Gastrocnemius medialis (tissue), 4 donors: ENCODE measurements at regions not wholly inside any gene's neighbourhood (a gene's known extent, or its start where the extent isn't known, plus 50 kb on each side); places are given as distances from the start of the nearest gene placed in this dataset.
"Not testable (repeated sequence)": the region's sequence is repeated elsewhere in the genome, so short reads cannot be mapped to it uniquely, and the experiment has no call there.

ENCODE experiments used
- ATAC-seq, 2 donors: fragments of 150-250 bp; one replicate each; pipeline ENCODE4 v1.9.1; 2016
- DNase-seq, 2 donors: peaks; one replicate each; pipeline ENCODE4 v3.0.0-alpha.2; 2019
- H3K27ac ChIP-seq, 4 donors: fragments of 200-600 bp; sonication (generic); 1 replicate in 1 of 4; 2 replicates in 3 of 4; pipeline ENCODE4 v1.5.1; 2016 to 2018; ENCODE audit warnings: mild to moderate bottlenecking in 2 of 4, moderate library complexity in 1 of 4
- H3K27me3 ChIP-seq, 3 donors: fragments of 200-600 bp; sonication (generic) in 2 of 3; 1 replicate in 1 of 3; 2 replicates in 2 of 3; pipeline versions ENCODE4 v1.5.1 to v1.6.0; 2016 to 2019; ENCODE audit warnings: mild to moderate bottlenecking in 1 of 3, moderate library complexity in 1 of 3
- H3K36me3 ChIP-seq, 2 donors: fragments of 200-600 bp; sonication (generic) in 1 of 2; one replicate each; pipeline ENCODE4 v1.5.1; 2017 to 2018
- H3K4me1 ChIP-seq, 2 donors: fragments of 200-600 bp; sonication (generic) in 1 of 2; one replicate each; pipeline ENCODE4 v1.5.1; 2016 to 2017; ENCODE audit warnings: mild to moderate bottlenecking in 2 of 2
- H3K4me3 ChIP-seq, 4 donors: fragments of 200-600 bp; sonication (generic) in 3 of 4; 1 replicate in 1 of 4; 2 replicates in 3 of 4; pipeline ENCODE4 v1.5.1; 2016 to 2019; ENCODE audit warnings: mild to moderate bottlenecking in 2 of 4
- H3K9me3 ChIP-seq, 3 donors: fragments of 200-600 bp; sonication (generic) in 2 of 3; 1 replicate in 1 of 3; 2 replicates in 2 of 3; pipeline ENCODE4 v1.5.1; 2016 to 2019
- CTCF ChIP-seq, 5 experiments: fragments of 450-650 bp in 3 of 5; fragments of 200-600 bp in 2 of 5; sonication (generic) in 2 of 5; IDR thresholded peaks in 4 of 5; conservative IDR thresholded peaks in 1 of 5; 1 replicate in 4 of 5; 2 replicates in 1 of 5; pipeline ENCODE4 v1.5.1; 2016 to 2019; ENCODE audit warnings: antibody characterized with exemption in 5 of 5, mild to moderate bottlenecking in 3 of 5, moderate library complexity in 3 of 5
- POLR2A ChIP-seq, 2 donors: fragments of 450-650 bp; IDR thresholded peaks; one replicate each; pipeline ENCODE4 v1.6.1; 2017; ENCODE audit warnings: antibody characterized with exemption in 2 of 2, mild to moderate bottlenecking in 2 of 2, moderate library complexity in 2 of 2
- in situ Hi-C, 4 donors: fragments of 200-750 bp; cut with MboI; loops; one replicate each; pipeline versions ENCODE4 v1.15.0 to v1.8.0; 2017; ENCODE audit warnings: low sequenced_read_pairs in 4 of 4
- intact Hi-C: fragments of 100-400 bp; cut with DNase I; formaldehyde crosslinking; loops from one replicate; pipeline ENCODE4 v1.15.1; 2023; ENCODE audit warnings: low total_unique reads

- DNase-seq = no peak
- intact Hi-C loops = no loop called here
- TF ChIP-seq CTCF (IDR thresholded peaks at IDR 0.05 in 4 of 5, conservative IDR thresholded peaks at IDR 0.05 in 1 of 5) (no peak), POLR2A (IDR thresholded peaks at IDR 0.05) (no peak)
Observed at GRCh38 chr6:22766979-22767378, 197.6 kb downstream of the HDGFL1 start.

GRCh38 chr6:22770054-22770453 is 200.7 kb downstream of the HDGFL1 start:
- H3K4me1 ChIP-seq = no peaks in the 10 kb centered on the region
- DNase-seq = no peak
- TF ChIP-seq CTCF (IDR thresholded peaks at IDR 0.05 in 4 of 5, conservative IDR thresholded peaks at IDR 0.05 in 1 of 5) = no peak
- no peak for TF ChIP-seq POLR2A (IDR thresholded peaks at IDR 0.05)
- intact Hi-C loops (no loop called here), in situ Hi-C loops (no loop called here)
- no peak for ATAC-seq
- no peaks in the 10 kb centered on the region for H3K9me3 ChIP-seq
- no peaks in the 10 kb centered on the region for H3K36me3 ChIP-seq
- H3K27ac ChIP-seq = no peak overlapping the region
- no peak overlapping the region for H3K4me3 ChIP-seq
- H3K27me3 ChIP-seq = no peaks in the 10 kb centered on the region

More at GRCh38 chr6:22766979-22767378, 197.6 kb downstream of the HDGFL1 start:
- Histone ChIP-seq H3K4me3 (no peak overlapping the region), H3K27me3 (no peaks in the 10 kb centered on the region), H3K4me1 (no peaks in the 10 kb centered on the region), H3K27ac (no peak overlapping the region), H3K36me3 (no peaks in the 10 kb centered on the region), H3K9me3 (no peaks in the 10 kb centered on the region)
- in situ Hi-C loops = no loop called here
- no peak for ATAC-seq

- in situ Hi-C loops (no loop called here), intact Hi-C loops (no loop called here)
- Histone ChIP-seq H3K4me3 (no peak overlapping the region), H3K36me3 (no peaks in the 10 kb centered on the region), H3K9me3 (no peaks in the 10 kb centered on the region), H3K27me3 (no peaks in the 10 kb centered on the region), H3K4me1 (no peaks in the 10 kb centered on the region), H3K27ac (no peak overlapping the region)
- ATAC-seq = no peak
- DNase-seq = no peak
- TF ChIP-seq CTCF (IDR thresholded peaks at IDR 0.05 in 4 of 5, conservative IDR thresholded peaks at IDR 0.05 in 1 of 5) (no peak), POLR2A (IDR thresholded peaks at IDR 0.05) (no peak)
Observed at GRCh38 chr6:22774129-22774528, 204.8 kb downstream of the HDGFL1 start.

DNA sequence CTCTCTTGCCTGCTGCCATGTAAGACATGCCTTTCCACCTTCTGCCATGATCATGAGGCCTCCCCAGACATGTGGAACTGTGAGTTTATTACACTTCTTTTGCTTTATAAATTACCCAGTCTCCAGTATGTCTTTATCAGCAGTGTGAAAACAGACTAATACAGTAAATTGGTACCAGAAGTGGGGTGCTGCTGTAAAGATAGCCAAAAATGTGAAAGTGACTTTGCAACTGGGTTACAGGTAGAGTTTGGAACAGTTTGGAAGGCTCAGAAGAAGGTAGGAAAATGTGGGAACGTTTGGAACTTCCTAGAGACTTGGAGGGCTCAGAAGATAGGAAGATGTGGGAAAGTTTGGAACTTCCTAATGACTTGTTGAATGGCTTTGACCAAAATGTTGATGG is 209.1 kb downstream of the HDGFL1 start:
- H3K4me1 ChIP-seq, intact Hi-C loops, H3K27me3 ChIP-seq, in situ Hi-C loops, DNase-seq, H3K4me3 ChIP-seq, H3K27ac ChIP-seq, H3K9me3 ChIP-seq, H3K36me3 ChIP-seq, ATAC-seq: not testable (repeated sequence)

- DNase-seq (no peak), ATAC-seq (no peak)
- Histone ChIP-seq H3K9me3 (no peaks in the 10 kb centered on the region), H3K27ac (no peak overlapping the region), H3K4me3 (no peak overlapping the region), H3K36me3 (no peaks in the 10 kb centered on the region), H3K27me3 (no peaks in the 10 kb centered on the region), H3K4me1 (no peaks in the 10 kb centered on the region)
- in situ Hi-C loops (no loop called here), intact Hi-C loops (no loop called here)
- no peak for TF ChIP-seq POLR2A (IDR thresholded peaks at IDR 0.05)
- no peak for TF ChIP-seq CTCF (IDR thresholded peaks at IDR 0.05 in 4 of 5, conservative IDR thresholded peaks at IDR 0.05 in 1 of 5)
Observed at GRCh38 chr6:22779062-22779461, 209.7 kb downstream of the HDGFL1 start.
